Lower leg skin (tissue), 3 donors: ENCODE measurements at regions not wholly inside any gene's neighbourhood (a gene's known extent, or its start where the extent isn't known, plus 50 kb on each side); places are given as distances from the start of the nearest gene placed in this dataset.

ENCODE experiments used
- CTCF ChIP-seq, 3 donors: fragments of 450-650 bp; IDR thresholded peaks; one replicate each; pipeline ENCODE4 v1.5.1; 2016; ENCODE audit warnings: antibody characterized with exemption in 3 of 3, mild to moderate bottlenecking in 3 of 3, moderate library complexity in 2 of 3
- POLR2A ChIP-seq, 2 donors: fragments of 450-650 bp; IDR thresholded peaks; one replicate each; pipeline ENCODE4 v1.6.1; 2016 to 2017; ENCODE audit warnings: antibody characterized with exemption in 2 of 2, mild to moderate bottlenecking in 1 of 2, moderate library complexity in 1 of 2

GRCh38 chr1:112231331-112231730 lies 164.7 kb upstream of the CTTNBP2NL start:
- TF ChIP-seq CTCF (IDR thresholded peaks at IDR 0.05) (no peak), POLR2A (IDR thresholded peaks at IDR 0.05) (no peak)
